ENCODE measurements at regions not wholly inside any gene's neighbourhood (a gene's known extent, or its start where the extent isn't known, plus 50 kb on each side); places are given as distances from the start of the nearest gene placed in this dataset.

GRCh38 chr18:42255908-42256765, 301.1 kb downstream of the PIK3C3 start:
- H3K36me3 ChIP-seq (ENCODE audit: insufficient read depth, low read length): no peaks in the 10 kb centered on the region
- no peak overlapping the region for H3K4me2 ChIP-seq (ENCODE audit: low read length)
- no peaks in the 10 kb centered on the region for H3K4me1 ChIP-seq (ENCODE audit: insufficient read depth, low read length, poor library complexity, severe bottlenecking)
- no peak overlapping the region for H2AFZ ChIP-seq (ENCODE audit: low read length)
- TF ChIP-seq EZH2phosphoT487 (IDR thresholded peaks at IDR 0.05; ENCODE audit: borderline replicate concordance, low read depth, low read length) (no peak), CTCF (conservative IDR thresholded peaks at IDR 0.05; ENCODE audit: low read length) (no peak)
- POLR2A ChIA-PET: no interaction called here
- no peak for DNase-seq (ENCODE audit: low spot score)
- CTCF ChIA-PET (ENCODE audit: unreplicated experiment): no interaction called here
- H3K9me2 ChIP-seq (ENCODE audit: insufficient read depth, low read length): no peaks in the 10 kb centered on the region
- H3K79me2 ChIP-seq (ENCODE audit: insufficient read depth, low read depth, low read length): no peaks in the 10 kb centered on the region
- BruUV-seq (replicated peaks): no TSS peak
- intact Hi-C loops (cut with micrococcal nuclease; ENCODE audit: unreplicated experiment): no loop called here
- no peak overlapping the region for H3K27ac ChIP-seq (ENCODE audit: low read depth, low read length, poor library complexity, severe bottlenecking)
- H3K9me3 ChIP-seq (ENCODE audit: low read length): no peaks in the 10 kb centered on the region
- no peak overlapping the region for H3K4me3 ChIP-seq (ENCODE audit: low read depth, low read length, poor library complexity, severe bottlenecking)
- no peaks in the 10 kb centered on the region for H4K20me1 ChIP-seq (ENCODE audit: insufficient read depth, low read length)

GRCh38 chr18:42258301-42258965, 303.4 kb downstream of the PIK3C3 start:
- DNase-seq (ENCODE audit: low spot score): no peak
- H3K4me1 ChIP-seq (ENCODE audit: insufficient read depth, low read length, poor library complexity, severe bottlenecking): no peaks in the 10 kb centered on the region
- ChIA-PET CTCF (ENCODE audit: unreplicated experiment) (no interaction called here), POLR2A (no interaction called here)
- no peaks in the 10 kb centered on the region for H3K79me2 ChIP-seq (ENCODE audit: insufficient read depth, low read depth, low read length)
- BruUV-seq (replicated peaks): no TSS peak
- no peak overlapping the region for H3K4me3 ChIP-seq (ENCODE audit: low read depth, low read length, poor library complexity, severe bottlenecking)
- no peak overlapping the region for H2AFZ ChIP-seq (ENCODE audit: low read length)
- no peaks in the 10 kb centered on the region for H4K20me1 ChIP-seq (ENCODE audit: insufficient read depth, low read length)
- no peak overlapping the region for H3K4me2 ChIP-seq (ENCODE audit: low read length)
- no peaks in the 10 kb centered on the region for H3K36me3 ChIP-seq (ENCODE audit: insufficient read depth, low read length)
- H3K9me3 ChIP-seq (ENCODE audit: low read length): no peaks in the 10 kb centered on the region
- no peak overlapping the region for H3K27ac ChIP-seq (ENCODE audit: low read depth, low read length, poor library complexity, severe bottlenecking)
- no peaks in the 10 kb centered on the region for H3K9me2 ChIP-seq (ENCODE audit: insufficient read depth, low read length)
- intact Hi-C loops (cut with micrococcal nuclease; ENCODE audit: unreplicated experiment): no loop called here
- TF ChIP-seq EZH2phosphoT487 (IDR thresholded peaks at IDR 0.05; ENCODE audit: borderline replicate concordance, low read depth, low read length) (no peak), CTCF (conservative IDR thresholded peaks at IDR 0.05; ENCODE audit: low read length) (no peak)

- TF ChIP-seq EZH2phosphoT487 (IDR thresholded peaks at IDR 0.05; ENCODE audit: borderline replicate concordance, low read depth, low read length): no peak
- no peak for TF ChIP-seq CTCF (conservative IDR thresholded peaks at IDR 0.05; ENCODE audit: low read length)
- intact Hi-C loops (cut with micrococcal nuclease; ENCODE audit: unreplicated experiment): no loop called here
- no peak for DNase-seq (ENCODE audit: low spot score)
- ChIA-PET CTCF (ENCODE audit: unreplicated experiment) (no interaction called here), POLR2A (no interaction called here)
- no peaks in the 10 kb centered on the region for H4K20me1 ChIP-seq (ENCODE audit: insufficient read depth, low read length)
- H3K9me3 ChIP-seq (ENCODE audit: low read length): no peaks in the 10 kb centered on the region
- no TSS peak for BruUV-seq (replicated peaks)
- no peak overlapping the region for H2AFZ ChIP-seq (ENCODE audit: low read length)
- no peaks in the 10 kb centered on the region for H3K79me2 ChIP-seq (ENCODE audit: insufficient read depth, low read depth, low read length)
- H3K4me3 ChIP-seq (ENCODE audit: low read depth, low read length, poor library complexity, severe bottlenecking): no peak overlapping the region
- no peak overlapping the region for H3K4me2 ChIP-seq (ENCODE audit: low read length)
- H3K27ac ChIP-seq (ENCODE audit: low read depth, low read length, poor library complexity, severe bottlenecking): no peak overlapping the region
- H3K9me2 ChIP-seq (ENCODE audit: insufficient read depth, low read length): no peaks in the 10 kb centered on the region
- no peaks in the 10 kb centered on the region for H3K36me3 ChIP-seq (ENCODE audit: insufficient read depth, low read length)
- no peaks in the 10 kb centered on the region for H3K4me1 ChIP-seq (ENCODE audit: insufficient read depth, low read length, poor library complexity, severe bottlenecking)
These were observed 306.7 kb downstream of the PIK3C3 start for GRCh38 chr18:42261731-42262130.
